ENCODE measurements at regions not wholly inside any gene's neighbourhood (a gene's known extent, or its start where the extent isn't known, plus 50 kb on each side); places are given as distances from the start of the nearest gene placed in this dataset.

DNA sequence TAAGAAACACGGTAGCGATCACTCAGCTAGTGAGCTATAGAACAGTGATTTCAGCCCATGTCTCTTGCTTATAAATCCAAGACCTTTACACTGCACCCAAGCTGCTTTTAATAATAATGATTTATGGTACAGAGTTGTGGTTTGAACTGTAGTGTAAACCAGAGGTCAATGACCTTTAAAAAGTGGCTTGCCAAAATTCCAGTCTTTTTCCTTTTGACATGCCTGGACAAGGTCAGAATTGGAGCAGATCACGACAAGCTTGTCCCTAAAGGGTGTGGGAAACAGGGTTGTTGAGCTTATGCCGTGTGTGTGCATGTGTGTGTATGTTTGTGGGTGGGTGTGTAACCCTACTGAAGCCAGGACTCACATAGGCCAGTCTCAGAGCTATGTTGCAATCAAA is 225.3 kb upstream of the CLINT1 start:
- Histone ChIP-seq H3K36me3 (no peaks in the 10 kb centered on the region), H3K27me3 (no peaks in the 10 kb centered on the region), H3K4me1 (no peaks in the 10 kb centered on the region), H3K9me3 (no peaks in the 10 kb centered on the region), H3K4me3 (no peak overlapping the region), H3K27ac (no peak overlapping the region)
- no peak for DNase-seq
- TF ChIP-seq POLR2A (IDR thresholded peaks at IDR 0.05), result no peak
- TF ChIP-seq, protein P1, sequence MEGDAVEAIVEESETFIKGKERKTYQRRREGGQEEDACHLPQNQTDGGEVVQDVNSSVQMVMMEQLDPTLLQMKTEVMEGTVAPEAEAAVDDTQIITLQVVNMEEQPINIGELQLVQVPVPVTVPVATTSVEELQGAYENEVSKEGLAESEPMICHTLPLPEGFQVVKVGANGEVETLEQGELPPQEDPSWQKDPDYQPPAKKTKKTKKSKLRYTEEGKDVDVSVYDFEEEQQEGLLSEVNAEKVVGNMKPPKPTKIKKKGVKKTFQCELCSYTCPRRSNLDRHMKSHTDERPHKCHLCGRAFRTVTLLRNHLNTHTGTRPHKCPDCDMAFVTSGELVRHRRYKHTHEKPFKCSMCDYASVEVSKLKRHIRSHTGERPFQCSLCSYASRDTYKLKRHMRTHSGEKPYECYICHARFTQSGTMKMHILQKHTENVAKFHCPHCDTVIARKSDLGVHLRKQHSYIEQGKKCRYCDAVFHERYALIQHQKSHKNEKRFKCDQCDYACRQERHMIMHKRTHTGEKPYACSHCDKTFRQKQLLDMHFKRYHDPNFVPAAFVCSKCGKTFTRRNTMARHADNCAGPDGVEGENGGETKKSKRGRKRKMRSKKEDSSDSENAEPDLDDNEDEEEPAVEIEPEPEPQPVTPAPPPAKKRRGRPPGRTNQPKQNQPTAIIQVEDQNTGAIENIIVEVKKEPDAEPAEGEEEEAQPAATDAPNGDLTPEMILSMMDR (IDR thresholded peaks at IDR 0.05), result no peak

DNA sequence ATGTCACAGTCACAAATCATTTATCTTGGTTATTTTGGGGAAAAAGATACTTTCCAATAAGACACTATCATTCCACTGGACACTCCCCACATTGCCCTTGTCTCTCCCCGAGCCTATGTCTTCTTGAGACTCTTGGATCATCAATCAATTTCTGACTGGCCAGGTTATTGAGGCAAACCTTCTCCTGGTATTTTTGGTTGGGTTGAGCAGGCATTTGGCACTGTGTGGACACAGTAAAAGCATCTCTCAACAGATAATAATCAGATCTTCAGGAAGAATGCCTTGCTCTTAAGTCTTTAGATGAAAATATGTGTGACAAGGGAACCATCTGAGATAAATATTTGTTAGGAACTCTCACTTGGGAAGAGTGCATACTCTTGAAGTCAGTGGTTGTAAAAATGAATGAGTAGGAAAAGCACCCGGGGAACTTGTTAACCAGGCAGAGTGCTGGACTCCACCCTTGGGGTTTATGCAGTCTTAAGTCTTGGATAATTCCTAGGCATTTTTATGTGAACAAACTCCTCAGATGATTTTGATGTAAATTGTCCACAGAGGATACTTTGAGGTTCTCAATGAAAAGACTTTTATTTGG is 223.8 kb upstream of the CLINT1 start:
- Histone ChIP-seq H3K36me3 (no peaks in the 10 kb centered on the region), H3K27me3 (no peaks in the 10 kb centered on the region), H3K27ac (no peak overlapping the region), H3K4me3 (no peak overlapping the region), H3K4me1 (no peaks in the 10 kb centered on the region), H3K9me3 (no peaks in the 10 kb centered on the region)
- DNase-seq, result no peak
- TF ChIP-seq POLR2A (IDR thresholded peaks at IDR 0.05), result no peak
- TF ChIP-seq, protein P1 (IDR thresholded peaks at IDR 0.05), result no peak

DNA sequence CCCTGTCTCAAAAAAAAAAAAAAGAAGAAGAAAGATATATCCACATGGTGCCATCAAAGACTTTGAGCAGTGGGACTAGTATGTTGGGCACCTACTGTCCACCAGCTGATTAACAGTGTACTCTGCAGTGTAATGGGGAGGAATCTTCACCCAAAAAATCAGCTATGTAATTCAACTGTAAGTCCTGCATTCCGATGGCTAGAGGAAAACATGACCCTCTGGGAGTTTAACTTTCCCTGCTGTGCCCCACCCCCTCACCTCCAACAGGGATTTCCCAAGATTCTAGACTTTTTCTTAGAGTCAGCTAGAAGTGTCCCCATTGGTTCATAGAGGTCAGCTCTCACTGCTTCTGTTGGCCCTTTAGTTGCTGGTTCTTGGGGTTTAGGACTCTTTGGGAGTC is 221.2 kb upstream of the CLINT1 start:
- no peaks in the 10 kb centered on the region for H3K9me3 ChIP-seq
- H3K27ac ChIP-seq, result no peak overlapping the region
- TF ChIP-seq, protein P1 (IDR thresholded peaks at IDR 0.05), result no peak
- TF ChIP-seq POLR2A (IDR thresholded peaks at IDR 0.05), result no peak

DNA sequence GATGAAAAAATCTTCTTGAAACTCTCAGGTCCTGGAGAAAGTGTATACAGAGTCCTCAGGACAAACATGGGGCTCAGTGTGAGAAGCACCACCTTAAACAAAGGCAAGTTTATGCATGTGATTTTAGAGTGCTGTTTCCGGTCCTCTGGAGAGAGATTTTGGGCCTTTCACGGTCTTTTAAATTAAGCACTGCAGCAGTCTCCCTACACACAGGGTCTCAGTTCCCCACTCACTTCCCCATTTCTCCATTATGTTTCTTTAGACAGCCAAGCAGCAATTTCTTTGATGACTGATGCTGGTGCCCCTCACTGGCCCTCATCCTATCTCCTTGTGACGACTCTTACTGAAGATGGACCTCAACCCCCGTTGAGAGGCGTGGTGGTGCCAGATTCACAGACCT is 220.2 kb upstream of the CLINT1 start:
- TF ChIP-seq, protein P1 (IDR thresholded peaks at IDR 0.05), result no peak
- TF ChIP-seq POLR2A (IDR thresholded peaks at IDR 0.05), result no peak
- DNase-seq, result no peak
- Histone ChIP-seq H3K4me1 (no peaks in the 10 kb centered on the region), H3K9me3 (no peaks in the 10 kb centered on the region), H3K4me3 (no peak overlapping the region), H3K27ac (no peak overlapping the region), H3K36me3 (no peaks in the 10 kb centered on the region), H3K27me3 (no peaks in the 10 kb centered on the region)

More for the DNA sequence above, 221.2 kb upstream of the CLINT1 start:
- no peaks in the 10 kb centered on the region for H3K27me3 ChIP-seq
- H3K36me3 ChIP-seq, result no peaks in the 10 kb centered on the region
- H3K4me1 ChIP-seq, result no peaks in the 10 kb centered on the region
- H3K4me3 ChIP-seq, result no peak overlapping the region
- no peak for DNase-seq

DNA sequence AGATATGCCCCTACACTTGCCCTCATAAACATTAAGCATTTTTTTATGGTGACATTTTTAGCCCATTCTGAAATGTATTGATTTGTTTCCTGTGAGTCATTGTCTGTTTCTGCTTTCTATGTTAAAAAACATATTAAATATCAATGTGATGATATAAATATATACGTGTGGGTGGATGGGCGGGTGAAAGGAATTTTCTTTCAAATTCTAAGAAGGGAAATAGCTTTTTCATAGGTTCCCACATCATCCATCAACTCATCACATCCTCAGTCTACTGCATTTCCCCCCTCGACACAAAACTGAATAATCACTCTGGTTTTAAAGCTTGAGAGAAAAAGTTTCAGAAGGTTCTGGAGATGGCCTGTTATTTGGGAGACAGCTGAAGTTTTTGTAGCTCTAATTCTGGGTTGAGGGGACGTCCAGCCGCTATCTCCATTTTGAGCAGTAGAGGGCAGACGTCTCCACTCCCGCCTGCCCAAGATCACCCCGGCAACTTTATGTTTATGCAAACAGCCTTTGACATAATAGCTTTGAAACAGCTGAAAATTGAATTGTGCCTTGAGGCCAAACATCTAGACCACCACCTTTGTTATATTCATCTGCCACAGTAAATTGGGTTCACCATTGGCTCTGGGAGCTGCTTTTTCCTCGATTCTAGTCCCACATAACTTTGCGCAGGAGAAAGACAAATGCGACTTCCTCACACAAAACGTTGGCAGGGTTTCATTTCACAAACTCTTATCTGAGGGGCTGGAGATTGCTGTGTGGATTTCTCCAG is 216.2 kb upstream of the CLINT1 start:
- Histone ChIP-seq H3K27ac (no peak overlapping the region), H3K36me3 (no peaks in the 10 kb centered on the region), H3K4me3 (no peak overlapping the region), H3K4me1 (no peaks in the 10 kb centered on the region), H3K9me3 (no peaks in the 10 kb centered on the region), H3K27me3 (no peaks in the 10 kb centered on the region)
- DNase-seq, result peak; percentile 37 to 73 (median 55)
- no peak for TF ChIP-seq POLR2A (IDR thresholded peaks at IDR 0.05)
- TF ChIP-seq, protein P1 (IDR thresholded peaks at IDR 0.05), result peak; percentile 36 to 72 (median 64)

All from Peyer's patch (tissue), 4 donors.